ENCODE measurements at regions not wholly inside any gene's neighbourhood (a gene's known extent, or its start where the extent isn't known, plus 50 kb on each side); places are given as distances from the start of the nearest gene placed in this dataset.

GRCh38 chr1:226489718-226490425 is 58.7 kb upstream of the STUM start:
- TF ChIP-seq EP300 (IDR thresholded peaks at IDR 0.05) (no peak), CTCF (IDR thresholded peaks at IDR 0.05) (no peak), POLR2A (IDR thresholded peaks at IDR 0.05) (no peak)
